ENCODE measurements at regions not wholly inside any gene's neighbourhood (a gene's known extent, or its start where the extent isn't known, plus 50 kb on each side); places are given as distances from the start of the nearest gene placed in this dataset.

DNA sequence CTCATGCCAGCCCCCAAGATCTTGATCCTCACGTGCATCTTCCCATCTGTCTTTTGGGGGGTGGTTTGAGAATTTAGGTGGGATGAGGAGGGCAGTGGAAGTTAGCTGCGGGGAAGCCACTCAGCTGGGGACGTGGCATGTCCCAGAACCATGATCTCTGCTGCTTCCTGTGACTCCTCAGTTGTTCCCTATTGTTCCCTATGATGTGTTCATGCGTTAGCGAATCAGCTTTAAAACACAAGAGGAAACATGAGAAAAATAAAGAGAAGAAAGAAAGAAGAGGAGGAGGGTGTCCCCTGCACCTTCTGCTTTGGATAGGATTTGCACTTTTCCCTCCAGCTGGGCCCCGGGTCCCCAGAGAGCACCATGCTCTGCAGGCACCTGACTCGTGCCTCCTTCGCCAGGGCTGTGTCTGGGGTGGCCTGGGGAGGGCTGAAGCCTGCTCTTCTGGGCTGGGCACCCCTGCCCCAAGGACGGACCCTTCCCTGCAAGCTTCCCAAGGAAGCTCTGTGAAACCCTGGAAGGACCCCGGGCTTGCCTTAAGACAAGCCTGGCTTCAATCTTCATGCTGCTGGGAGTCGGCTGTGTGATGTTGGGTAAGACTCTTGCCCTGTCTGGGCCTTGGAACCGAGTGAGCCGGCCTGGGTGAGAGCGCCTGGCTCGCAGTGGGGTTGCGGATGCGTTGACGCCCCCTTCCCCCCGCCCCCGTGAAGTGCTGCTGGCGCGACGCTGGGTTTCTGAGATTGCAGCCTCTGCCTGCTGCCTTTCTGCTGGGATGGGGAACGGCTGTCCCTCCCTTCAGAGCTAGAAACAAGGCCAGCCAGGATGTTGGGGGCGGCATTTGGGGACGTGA lies 62.8 kb upstream of the CIBAR2 start:
- TF ChIP-seq, protein P1, sequence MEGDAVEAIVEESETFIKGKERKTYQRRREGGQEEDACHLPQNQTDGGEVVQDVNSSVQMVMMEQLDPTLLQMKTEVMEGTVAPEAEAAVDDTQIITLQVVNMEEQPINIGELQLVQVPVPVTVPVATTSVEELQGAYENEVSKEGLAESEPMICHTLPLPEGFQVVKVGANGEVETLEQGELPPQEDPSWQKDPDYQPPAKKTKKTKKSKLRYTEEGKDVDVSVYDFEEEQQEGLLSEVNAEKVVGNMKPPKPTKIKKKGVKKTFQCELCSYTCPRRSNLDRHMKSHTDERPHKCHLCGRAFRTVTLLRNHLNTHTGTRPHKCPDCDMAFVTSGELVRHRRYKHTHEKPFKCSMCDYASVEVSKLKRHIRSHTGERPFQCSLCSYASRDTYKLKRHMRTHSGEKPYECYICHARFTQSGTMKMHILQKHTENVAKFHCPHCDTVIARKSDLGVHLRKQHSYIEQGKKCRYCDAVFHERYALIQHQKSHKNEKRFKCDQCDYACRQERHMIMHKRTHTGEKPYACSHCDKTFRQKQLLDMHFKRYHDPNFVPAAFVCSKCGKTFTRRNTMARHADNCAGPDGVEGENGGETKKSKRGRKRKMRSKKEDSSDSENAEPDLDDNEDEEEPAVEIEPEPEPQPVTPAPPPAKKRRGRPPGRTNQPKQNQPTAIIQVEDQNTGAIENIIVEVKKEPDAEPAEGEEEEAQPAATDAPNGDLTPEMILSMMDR (IDR thresholded peaks at IDR 0.05; ENCODE audit: low read depth, low read length) = no peak
- no peak for DNase-seq (ENCODE audit: low read depth, low spot score)
- in situ Hi-C loops (cut with HindIII; ENCODE audit: low sequenced_read_pairs) = no loop called here
- no peak overlapping the region for H3K4me3 ChIP-seq (ENCODE audit: low read depth, low read length)

GRCh38 chr16:85175724-85176233 lies 63.5 kb upstream of the CIBAR2 start:
- H3K4me3 ChIP-seq (ENCODE audit: low read depth, low read length) = no peak overlapping the region
- in situ Hi-C loops (cut with HindIII; ENCODE audit: low sequenced_read_pairs) = no loop called here
- no peak for DNase-seq (ENCODE audit: low read depth, low spot score)
- TF ChIP-seq, protein P1 (IDR thresholded peaks at IDR 0.05; ENCODE audit: low read depth, low read length) = no peak

DNA sequence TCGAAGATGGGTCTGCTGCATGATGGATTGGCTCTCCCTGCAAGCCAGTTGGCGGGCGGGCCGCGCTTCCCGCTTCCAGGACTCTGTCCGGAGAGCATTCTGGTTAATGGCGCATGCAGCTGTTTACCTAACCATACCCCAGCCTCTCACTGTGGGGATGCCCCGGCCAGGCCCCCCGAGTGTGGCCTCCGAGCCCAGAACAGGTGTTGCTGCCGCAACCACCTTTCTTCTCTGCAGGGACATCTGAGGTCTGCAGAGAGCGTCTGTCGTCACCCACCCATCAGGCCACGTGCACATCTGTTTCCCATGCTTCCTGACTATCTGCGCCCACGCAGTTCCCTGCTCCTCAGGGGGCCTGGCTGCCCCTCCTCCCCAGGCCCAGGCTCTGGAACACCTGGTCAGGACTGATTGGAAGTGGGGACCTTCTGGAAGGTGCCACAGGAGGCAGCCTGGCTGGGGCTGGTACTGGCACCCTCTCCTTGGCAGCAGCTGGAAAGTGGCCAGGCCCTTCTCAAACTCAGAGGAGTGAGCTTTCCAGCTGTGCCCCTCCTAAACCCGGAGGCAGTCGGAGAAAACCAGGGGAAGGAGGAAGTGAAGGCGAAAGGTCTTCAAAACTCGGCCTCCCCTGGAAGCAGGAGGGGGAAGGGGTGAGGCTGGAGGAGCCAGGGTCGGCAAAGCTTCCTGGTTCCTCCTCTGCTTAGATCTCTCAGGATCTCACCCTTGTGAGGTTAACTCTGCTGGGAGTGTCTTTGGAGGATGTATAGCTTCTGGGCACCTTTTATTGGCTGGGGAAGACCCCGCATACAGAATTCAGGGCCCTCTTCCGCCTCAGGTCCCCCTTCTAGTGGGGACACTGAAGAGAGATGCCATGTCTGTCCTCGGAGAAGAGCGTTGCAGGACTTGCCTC lies 64.5 kb upstream of the CIBAR2 start:
- no peak overlapping the region for H3K4me3 ChIP-seq (ENCODE audit: low read depth, low read length)
- TF ChIP-seq, protein P1 (IDR thresholded peaks at IDR 0.05; ENCODE audit: low read depth, low read length) = no peak
- no peak for DNase-seq (ENCODE audit: low read depth, low spot score)
- in situ Hi-C loops (cut with HindIII; ENCODE audit: low sequenced_read_pairs) = no loop called here

DNA sequence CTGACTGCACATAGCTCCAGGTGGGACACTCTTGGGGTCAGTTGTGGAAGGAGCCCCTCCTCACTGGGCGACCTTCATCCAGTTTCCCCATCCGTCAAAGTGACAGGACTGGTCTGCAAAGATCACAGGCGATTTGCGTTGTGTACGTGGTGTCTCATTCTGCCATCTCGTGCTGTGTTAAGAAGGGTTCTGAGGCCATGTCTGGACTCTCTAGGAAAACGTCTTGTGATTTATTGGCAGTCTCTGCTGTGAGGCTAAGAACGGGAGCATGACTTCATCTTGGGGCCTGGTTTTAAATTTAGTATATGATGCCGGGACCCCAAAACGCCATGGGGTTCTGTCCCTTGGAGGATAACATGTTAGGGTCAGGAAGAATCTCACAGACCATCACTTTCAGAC lies 65.2 kb upstream of the CIBAR2 start:
- no peak overlapping the region for H3K4me3 ChIP-seq (ENCODE audit: low read depth, low read length)
- TF ChIP-seq, protein P1 (IDR thresholded peaks at IDR 0.05; ENCODE audit: low read depth, low read length) = no peak
- DNase-seq (ENCODE audit: low read depth, low spot score) = no peak
- in situ Hi-C loops (cut with HindIII; ENCODE audit: low sequenced_read_pairs) = no loop called here

DNA sequence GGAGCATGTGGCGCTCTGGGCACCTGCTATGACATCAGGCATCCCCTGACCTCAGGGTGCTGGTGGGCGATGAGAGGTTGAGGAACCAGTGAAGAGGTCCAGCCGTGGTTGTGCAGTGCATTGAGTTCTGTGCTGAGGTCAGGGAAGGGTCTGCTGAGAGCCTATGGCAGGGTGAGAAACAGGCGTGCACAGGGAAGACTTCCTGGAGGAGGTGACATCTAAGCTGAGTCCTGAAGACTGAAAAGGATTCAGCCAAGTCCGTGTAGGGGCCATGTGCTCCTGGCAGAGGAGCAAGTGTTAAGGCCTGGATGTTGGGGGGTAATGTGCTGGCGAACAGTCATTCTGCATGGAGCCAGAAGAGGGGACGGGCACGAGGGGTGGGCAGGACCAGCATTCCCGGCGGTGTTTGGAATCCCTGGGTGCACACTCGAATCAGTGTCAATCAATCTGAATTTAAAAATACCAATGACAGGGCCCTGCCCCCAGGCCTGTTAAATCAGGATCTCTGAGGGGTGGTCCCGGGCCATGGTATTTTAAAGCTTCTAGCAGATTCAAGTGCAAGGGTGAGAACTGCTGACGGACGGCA lies 65.8 kb upstream of the CIBAR2 start:
- no peak for DNase-seq (ENCODE audit: low read depth, low spot score)
- in situ Hi-C loops (cut with HindIII; ENCODE audit: low sequenced_read_pairs) = no loop called here
- H3K4me3 ChIP-seq (ENCODE audit: low read depth, low read length) = no peak overlapping the region
- TF ChIP-seq, protein P1 (IDR thresholded peaks at IDR 0.05; ENCODE audit: low read depth, low read length) = no peak

DNA sequence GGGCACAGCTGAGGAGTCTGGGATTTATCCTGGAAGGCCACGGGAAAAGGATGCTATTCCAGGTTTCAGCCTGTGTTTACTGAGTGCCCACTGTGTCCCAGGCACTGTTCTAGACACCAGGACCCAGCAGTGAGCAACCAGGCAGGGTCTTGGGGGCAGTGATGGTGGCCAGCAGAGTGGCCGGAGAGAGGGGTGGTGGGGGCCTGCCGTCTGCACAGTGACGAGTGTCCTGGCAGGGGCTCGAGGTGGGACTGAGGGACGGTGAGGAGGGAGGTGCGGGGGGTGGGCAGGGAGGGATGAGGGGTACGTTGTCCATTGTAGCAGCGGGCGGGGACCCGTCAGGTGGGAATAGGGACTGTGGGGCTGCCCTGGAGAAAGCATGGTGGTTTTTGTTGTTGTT lies 66.3 kb upstream of the CIBAR2 start:
- no peak overlapping the region for H3K4me3 ChIP-seq (ENCODE audit: low read depth, low read length)
- in situ Hi-C loops (cut with HindIII; ENCODE audit: low sequenced_read_pairs) = no loop called here
- TF ChIP-seq, protein P1 (IDR thresholded peaks at IDR 0.05; ENCODE audit: low read depth, low read length) = no peak
- DNase-seq (ENCODE audit: low read depth, low spot score) = no peak

Measured in astrocyte of the spinal cord (primary cell).